ENCODE measurements at regions not wholly inside any gene's neighbourhood (a gene's known extent, or its start where the extent isn't known, plus 50 kb on each side); places are given as distances from the start of the nearest gene placed in this dataset.

DNA sequence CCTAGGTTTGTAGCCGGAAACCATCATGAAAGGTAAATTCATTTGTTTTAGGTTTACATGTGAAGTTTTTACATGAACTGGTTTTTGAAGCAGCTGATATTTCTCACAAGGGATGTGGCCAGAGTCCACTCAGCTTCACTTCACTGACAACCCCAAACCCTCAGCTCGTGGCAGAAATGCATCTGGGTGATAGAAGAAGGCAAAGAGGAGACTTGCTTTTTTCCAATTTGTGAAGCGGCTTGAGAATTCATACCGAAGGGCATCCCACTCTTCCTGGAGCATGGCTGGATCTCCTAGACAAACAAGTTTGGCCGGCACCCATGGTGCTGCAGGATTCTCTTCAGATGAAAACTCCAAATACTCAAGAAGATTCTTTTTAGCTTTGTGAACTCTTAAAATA, 392.8 kb upstream of the CNR1 start:
- intact Hi-C loops (cut with DNase I, micrococcal nuclease) = no loop called here
- no peak overlapping the region for H3K4me3 ChIP-seq
- no peaks in the 10 kb centered on the region for H3K36me3 ChIP-seq (ENCODE audit: low read depth)
- H3K9me3 ChIP-seq = no peaks in the 10 kb centered on the region
- no peak for DNase-seq
- no peaks in the 10 kb centered on the region for H3K4me1 ChIP-seq (ENCODE audit: low read depth)
- ATAC-seq = no peak
- TF ChIP-seq, protein P1, sequence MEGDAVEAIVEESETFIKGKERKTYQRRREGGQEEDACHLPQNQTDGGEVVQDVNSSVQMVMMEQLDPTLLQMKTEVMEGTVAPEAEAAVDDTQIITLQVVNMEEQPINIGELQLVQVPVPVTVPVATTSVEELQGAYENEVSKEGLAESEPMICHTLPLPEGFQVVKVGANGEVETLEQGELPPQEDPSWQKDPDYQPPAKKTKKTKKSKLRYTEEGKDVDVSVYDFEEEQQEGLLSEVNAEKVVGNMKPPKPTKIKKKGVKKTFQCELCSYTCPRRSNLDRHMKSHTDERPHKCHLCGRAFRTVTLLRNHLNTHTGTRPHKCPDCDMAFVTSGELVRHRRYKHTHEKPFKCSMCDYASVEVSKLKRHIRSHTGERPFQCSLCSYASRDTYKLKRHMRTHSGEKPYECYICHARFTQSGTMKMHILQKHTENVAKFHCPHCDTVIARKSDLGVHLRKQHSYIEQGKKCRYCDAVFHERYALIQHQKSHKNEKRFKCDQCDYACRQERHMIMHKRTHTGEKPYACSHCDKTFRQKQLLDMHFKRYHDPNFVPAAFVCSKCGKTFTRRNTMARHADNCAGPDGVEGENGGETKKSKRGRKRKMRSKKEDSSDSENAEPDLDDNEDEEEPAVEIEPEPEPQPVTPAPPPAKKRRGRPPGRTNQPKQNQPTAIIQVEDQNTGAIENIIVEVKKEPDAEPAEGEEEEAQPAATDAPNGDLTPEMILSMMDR (IDR thresholded peaks at IDR 0.05) = no peak

DNA sequence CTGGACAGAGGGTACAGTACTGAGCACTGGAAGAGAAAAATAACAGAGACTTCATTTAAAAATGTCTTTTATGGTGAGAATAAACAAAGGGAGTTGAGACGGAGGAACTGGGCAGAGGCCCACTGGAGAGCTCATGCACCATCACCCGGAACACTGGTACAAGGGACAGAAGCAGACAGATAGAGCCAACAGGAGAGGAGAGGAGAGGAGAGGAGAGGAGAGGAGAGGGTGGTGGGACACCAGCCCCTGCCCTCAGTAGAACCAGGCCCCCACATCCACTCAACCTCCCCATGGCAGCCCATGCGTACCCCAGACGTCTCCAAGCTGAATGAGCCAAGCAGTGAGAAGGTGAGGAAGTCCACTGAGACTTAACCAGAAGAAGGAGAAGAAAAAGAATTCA, 390.5 kb upstream of the CNR1 start:
- TF ChIP-seq, protein P1 (IDR thresholded peaks at IDR 0.05) = no peak
- no peak for ATAC-seq
- intact Hi-C loops (cut with DNase I, micrococcal nuclease) = no loop called here

GRCh38 chr6:88548891-88549505, 382.9 kb upstream of the CNR1 start:
- ATAC-seq (no peak), DNase-seq (no peak)
- intact Hi-C loops (cut with DNase I, micrococcal nuclease) = no loop called here
- no peaks in the 10 kb centered on the region for H3K36me3 ChIP-seq (ENCODE audit: low read depth)
- no peaks in the 10 kb centered on the region for H3K4me1 ChIP-seq (ENCODE audit: low read depth)
- H3K4me3 ChIP-seq = no peak overlapping the region
- H3K9me3 ChIP-seq = no peaks in the 10 kb centered on the region
- TF ChIP-seq, protein P1 (IDR thresholded peaks at IDR 0.05) = no peak

More for the DNA sequence above, 390.5 kb upstream of the CNR1 start:
- Histone ChIP-seq H3K4me3 (no peak overlapping the region), H3K9me3 (no peaks in the 10 kb centered on the region), H3K4me1 (ENCODE audit: low read depth) (no peaks in the 10 kb centered on the region), H3K36me3 (ENCODE audit: low read depth) (no peaks in the 10 kb centered on the region)
- DNase-seq = no peak

DNA sequence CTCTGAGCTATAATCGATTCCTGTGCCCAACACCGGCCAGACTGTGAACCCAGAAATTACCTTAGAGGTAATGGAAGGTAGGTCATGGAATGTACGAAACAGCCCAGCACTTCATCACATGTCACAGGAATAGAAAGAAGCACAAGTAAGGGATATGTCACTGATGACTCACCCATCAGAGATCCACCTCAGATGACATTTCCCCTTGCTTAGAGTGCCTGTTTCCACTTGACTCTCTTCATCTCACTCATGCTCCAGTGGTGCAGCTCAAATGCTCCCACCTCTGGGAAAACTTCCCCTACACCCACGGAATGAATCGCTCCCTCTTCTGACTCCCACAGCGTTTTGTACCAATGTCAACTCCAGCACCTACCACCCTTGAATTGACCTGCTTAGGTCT, 381.6 kb upstream of the CNR1 start:
- no peaks in the 10 kb centered on the region for H3K4me1 ChIP-seq (ENCODE audit: low read depth)
- TF ChIP-seq, protein P1 (IDR thresholded peaks at IDR 0.05) = no peak
- intact Hi-C loops (cut with DNase I, micrococcal nuclease) = no loop called here
- no peaks in the 10 kb centered on the region for H3K9me3 ChIP-seq
- H3K4me3 ChIP-seq = no peak overlapping the region
- ATAC-seq = no peak
- H3K36me3 ChIP-seq (ENCODE audit: low read depth) = no peaks in the 10 kb centered on the region
- no peak for DNase-seq

- Histone ChIP-seq H3K9me3 (no peaks in the 10 kb centered on the region), H3K36me3 (ENCODE audit: low read depth) (no peaks in the 10 kb centered on the region), H3K4me3 (no peak overlapping the region), H3K4me1 (ENCODE audit: low read depth) (no peaks in the 10 kb centered on the region)
- TF ChIP-seq, protein P1 (IDR thresholded peaks at IDR 0.05) = no peak
- DNase-seq (no peak), ATAC-seq (no peak)
- intact Hi-C loops (cut with DNase I, micrococcal nuclease) = no loop called here
Observed at GRCh38 chr6:88545991-88546390, 379.8 kb upstream of the CNR1 start.
